Retinal pigment epithelial cell (primary cell): ENCODE measurements at regions not wholly inside any gene's neighbourhood (a gene's known extent, or its start where the extent isn't known, plus 50 kb on each side); places are given as distances from the start of the nearest gene placed in this dataset.
A peak's percentile ranks its signal among the peaks of the same experiment; 100 is the strongest.

Source experiments
- DNase-seq: peaks from one replicate; pipeline ENCODE4 v3.0.0-alpha.2; 2010; ENCODE audit warnings: low read depth
- H3K4me3 ChIP-seq: 2 replicates; pipeline ENCODE4 v1.5.1; 2011; ENCODE audit warnings: mild to moderate bottlenecking, low read length, control low read depth, moderate library complexity
- CTCF ChIP-seq: conservative IDR thresholded peaks from 2 replicates; pipeline ENCODE4 v1.5.1; 2011; ENCODE audit warnings: low read depth, low read length, control low read depth, inconsistent platforms

GRCh38 chr16:26561303-26561702, 505.4 kb upstream of the C16orf82 start:
- no peak overlapping the region for H3K4me3 ChIP-seq
- no peak for TF ChIP-seq CTCF
- no peak for DNase-seq

- no peak for TF ChIP-seq CTCF
- no peak overlapping the region for H3K4me3 ChIP-seq
- no peak for DNase-seq
These were observed 503.7 kb upstream of the C16orf82 start for GRCh38 chr16:26563018-26563417.

GRCh38 chr16:26567356-26567755, 499.4 kb upstream of the C16orf82 start:
- TF ChIP-seq CTCF = no peak
- no peak for DNase-seq
- no peak overlapping the region for H3K4me3 ChIP-seq

GRCh38 chr16:26569793-26570192, 496.9 kb upstream of the C16orf82 start:
- TF ChIP-seq CTCF = peak; percentile 6

GRCh38 chr16:26578748-26579147, 488.0 kb upstream of the C16orf82 start:
- no peak overlapping the region for H3K4me3 ChIP-seq
- no peak for DNase-seq
- TF ChIP-seq CTCF = no peak

More at GRCh38 chr16:26569793-26570192, 496.9 kb upstream of the C16orf82 start:
- no peak overlapping the region for H3K4me3 ChIP-seq
- DNase-seq = no peak

- DNase-seq = no peak
- no peak for TF ChIP-seq CTCF
- H3K4me3 ChIP-seq = no peak overlapping the region
These were observed 482.9 kb upstream of the C16orf82 start for GRCh38 chr16:26583803-26584202.

GRCh38 chr16:26593700-26594099, 473.0 kb upstream of the C16orf82 start:
- no peak overlapping the region for H3K4me3 ChIP-seq
- DNase-seq = no peak
- no peak for TF ChIP-seq CTCF
